Stimulated activated CD4-positive, alpha-beta T cell treated with anti-CD3 and anti-CD28 coated beads, Interleukin-12 subunit alpha, Interleukin-12 subunit beta, amount 100 ng/mL, for 4 hours (primary cell): ENCODE measurements at regions not wholly inside any gene's neighbourhood (a gene's known extent, or its start where the extent isn't known, plus 50 kb on each side); places are given as distances from the start of the nearest gene placed in this dataset.
"Not testable (repeated sequence)": the region's sequence is repeated elsewhere in the genome, so short reads cannot be mapped to it uniquely, and the experiment has no call there.

Source experiments
- DNase-seq: peaks from one replicate; pipeline ENCODE4 v3.0.0-alpha.2; 2020

DNA sequence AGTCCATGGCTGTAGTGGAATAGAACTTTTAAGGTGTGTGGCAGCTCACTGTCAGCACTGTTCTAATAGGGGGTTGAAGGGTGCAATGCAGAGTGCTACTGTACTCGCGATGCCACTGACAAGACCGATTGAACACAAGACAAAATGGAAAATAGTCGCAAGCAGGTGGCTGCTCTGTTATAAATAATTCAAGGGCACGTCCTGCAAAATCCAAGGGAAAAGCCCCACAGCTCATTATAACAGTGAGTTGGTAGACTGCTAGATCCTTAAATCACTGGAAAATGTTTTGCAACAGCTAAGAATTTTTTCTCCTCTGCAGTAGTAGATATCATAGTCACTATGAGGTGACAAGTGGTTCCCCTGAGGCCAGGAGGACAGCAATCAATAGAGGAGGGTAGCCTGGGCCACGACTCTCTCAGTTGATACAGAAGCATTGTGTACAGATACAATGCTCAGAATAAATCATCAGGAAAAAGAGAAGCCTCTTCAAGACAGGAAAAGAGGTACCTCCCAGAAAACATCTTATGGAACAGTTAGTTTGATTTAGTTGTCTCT is 926.3 kb downstream of the TLE4 start:
- no peak for DNase-seq

DNA sequence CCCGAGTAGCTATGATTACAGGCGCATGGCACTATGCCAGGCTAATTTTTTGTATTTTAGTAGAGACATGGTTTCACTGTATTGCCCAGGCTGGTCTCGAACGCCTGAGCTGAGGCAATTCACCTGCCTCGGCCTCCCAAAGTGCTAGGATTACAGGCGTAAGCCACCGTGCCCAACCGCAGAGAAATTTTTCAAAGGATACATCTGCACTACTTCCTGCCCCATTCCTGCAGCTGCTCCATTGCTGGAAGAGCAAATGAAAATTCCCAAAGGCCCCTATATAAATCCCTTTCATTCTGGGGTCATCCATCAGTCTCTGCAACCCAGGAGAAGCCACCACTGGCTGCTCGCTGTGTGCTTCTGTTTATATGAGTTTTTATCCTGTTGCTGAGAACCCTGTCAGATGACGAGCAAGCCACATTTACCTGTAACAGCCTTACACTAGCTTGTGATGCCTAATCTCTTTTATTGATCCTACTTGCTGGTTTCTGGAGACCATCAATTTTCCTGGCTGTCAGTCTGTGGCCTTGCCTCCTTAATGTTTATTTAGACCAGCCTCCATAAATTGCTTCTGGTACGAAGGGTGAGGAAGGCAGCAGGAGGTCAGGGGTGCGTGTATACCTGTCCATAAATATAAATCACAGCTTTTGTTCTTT is 925.3 kb downstream of the TLE4 start:
- no peak for DNase-seq

DNA sequence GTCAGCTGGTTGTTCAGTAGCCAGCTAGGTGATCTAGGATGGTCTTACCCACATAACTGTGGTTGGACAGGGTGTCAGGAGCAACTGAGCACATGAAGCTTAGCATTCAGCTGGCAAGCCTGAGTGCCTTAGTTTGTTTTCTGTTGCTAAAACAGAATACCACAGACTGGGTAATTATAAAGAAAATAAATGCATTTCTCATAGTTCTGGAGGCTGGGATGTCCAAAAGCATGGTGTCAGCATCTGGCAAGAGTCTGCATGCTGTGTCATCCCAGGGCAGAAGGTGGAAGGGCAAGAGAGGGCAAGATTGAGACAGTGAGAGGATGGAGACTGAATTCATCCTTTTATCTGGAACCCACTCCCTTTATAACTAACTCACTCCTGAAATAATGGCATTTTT is 921.5 kb downstream of the TLE4 start:
- DNase-seq: no peak

DNA sequence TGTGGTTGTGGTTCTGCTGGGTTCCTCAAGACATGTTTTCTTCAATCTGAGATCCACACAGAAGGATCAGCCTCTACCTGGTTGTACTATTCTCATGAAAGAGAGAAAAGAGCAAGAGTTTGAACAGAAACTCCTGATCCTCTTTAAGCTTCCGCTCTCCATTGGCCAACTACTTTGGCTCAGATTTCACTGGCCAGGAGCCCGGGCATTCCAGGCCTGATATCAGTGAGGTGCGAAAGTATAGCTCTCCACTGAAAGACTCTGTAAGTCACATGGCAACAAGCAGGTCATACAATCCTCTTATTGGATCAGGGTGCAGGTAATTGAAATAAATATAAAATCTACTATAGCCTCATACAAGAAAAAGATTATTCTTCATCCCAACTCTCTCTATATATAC is 920.5 kb downstream of the TLE4 start:
- DNase-seq: no peak

DNA sequence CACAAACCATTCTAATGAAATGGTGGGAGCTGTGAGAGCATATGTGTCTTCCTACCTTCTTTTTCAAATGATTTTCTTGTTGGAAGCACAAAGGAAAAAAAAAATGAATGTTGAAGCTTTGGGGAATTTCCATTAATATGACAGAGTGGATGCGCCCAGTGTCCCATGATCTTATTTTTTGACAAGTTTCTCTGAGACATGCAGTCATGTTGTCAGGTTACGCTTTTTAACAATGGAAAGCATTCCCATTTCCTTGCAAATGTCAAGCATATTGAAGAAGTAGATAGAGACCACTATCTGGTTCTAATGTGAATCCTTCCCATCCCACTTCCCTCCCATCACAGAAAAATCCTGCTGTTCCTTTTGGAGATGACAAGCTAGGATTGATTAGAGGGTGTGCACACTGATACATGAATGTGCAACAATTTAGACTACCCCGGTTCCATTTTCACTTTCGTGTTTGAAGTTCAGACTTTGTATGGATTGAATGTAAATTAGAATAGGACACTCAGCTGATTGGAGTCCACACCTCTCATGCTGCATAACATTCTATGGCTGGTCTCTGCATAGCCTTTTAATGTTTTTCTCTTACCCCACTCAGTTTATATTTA is 919.4 kb downstream of the TLE4 start:
- no peak for DNase-seq

DNA sequence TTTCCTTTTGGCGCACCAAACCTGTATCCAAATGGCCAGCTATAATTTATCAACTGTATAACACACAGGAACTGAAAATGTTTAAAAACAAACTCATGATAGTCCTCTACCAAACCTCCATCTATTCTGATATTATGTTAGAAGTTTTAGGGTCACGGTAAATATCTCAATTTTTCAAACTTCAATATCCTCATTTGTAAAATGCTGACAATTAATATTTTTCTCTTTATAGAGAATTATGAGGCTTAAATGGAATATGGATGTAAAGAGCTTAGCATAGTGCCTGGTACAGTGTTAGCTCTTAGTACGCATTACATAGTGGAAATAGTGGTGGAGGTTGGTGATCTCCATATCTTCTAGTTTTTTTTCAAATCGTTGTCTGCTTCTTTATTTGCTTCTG is 917.6 kb downstream of the TLE4 start:
- DNase-seq: no peak

DNA sequence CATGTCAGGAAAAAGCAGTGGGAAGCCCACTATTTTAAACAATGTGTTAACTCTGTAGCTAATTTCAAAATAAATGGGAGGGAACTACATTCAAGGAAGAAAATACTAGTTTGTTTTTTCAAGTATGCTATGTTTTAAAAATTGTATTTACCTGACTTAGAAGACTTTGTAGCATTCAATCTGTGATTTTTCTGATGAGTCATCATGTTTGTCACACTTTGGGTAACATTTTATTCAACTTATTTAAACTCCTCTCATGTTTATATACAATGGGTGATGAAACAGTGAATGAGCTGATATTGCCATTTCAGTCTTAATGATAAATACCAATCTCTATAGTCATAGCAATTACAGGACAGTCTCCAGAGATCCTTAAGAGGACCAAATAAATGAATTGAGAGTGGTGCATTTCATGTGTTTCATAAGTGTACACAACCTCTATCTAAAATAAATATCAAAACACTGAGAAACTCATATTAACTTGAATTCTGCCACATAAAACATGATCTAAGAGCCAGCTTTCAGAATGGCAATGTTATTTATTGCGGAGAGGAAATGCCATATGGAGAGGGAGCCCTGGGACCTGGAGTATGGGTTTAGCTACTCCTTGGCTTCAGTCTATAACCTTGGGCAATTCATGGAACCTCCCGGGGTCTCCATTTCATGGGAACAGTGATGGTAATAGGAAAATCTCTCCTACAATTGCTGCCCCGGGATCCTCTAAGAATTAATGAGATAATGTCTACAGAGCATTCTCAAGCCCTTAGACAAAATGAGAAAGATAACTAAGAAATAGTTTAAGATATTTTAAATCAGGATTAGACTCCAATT is 913.9 kb downstream of the TLE4 start:
- DNase-seq: no peak

DNA sequence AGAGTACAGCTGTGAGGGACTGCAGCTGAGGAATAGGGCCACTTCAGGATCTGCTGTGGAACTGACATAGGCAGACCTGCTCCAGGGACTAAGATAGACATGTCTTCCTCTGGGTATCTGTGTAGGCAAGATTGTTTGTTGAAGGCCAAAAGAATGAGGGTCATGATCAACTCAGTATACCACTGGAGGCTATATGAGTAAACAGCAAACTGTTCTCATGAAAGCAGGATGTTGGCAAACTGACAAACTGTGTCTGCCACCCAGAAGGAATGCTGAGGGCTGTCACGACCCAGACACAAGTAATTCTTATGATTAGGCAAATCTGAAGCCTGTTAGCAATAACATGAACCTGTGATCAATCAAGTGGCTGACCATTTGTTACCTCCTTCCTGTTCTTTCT is 910.5 kb downstream of the TLE4 start:
- DNase-seq: not testable (repeated sequence)

DNA sequence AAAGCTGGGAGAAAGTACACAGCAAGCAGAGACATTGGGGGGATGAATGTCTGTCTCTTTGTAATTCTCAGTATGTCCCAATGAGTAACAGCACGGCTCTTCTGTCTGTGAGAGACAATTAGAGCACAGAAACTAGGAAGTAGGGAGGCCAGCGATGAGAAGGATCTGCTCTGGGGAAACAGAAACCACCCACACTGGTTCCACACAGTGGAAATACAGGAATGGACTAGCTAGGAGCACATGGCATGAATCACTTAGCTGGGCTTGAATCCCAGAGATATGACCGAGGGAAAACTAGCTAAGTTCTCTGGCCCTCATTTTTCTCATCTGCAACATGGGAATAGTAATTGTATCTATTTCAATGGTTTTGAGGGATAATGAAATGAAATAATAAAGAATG is 895.9 kb downstream of the TLE4 start:
- no peak for DNase-seq

DNA sequence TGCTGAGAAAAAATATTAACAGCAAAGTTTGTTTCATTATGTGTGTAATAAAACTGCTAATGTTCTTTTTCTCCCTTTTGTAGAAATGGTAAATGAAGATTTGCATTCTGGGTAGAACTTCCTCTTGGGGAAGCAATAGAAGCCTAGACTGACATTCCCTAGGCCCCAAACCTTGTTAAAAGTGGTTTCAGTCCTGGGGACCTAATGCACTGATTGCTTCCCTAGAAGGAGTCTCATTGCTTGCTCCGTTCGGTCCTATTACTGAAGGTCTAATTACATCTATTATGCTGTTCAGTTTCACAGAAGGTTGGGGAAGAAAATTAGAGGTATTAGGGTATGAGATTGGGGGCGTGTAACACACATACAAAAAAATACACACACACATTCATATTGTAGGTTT is 893.8 kb downstream of the TLE4 start:
- no peak for DNase-seq

DNA sequence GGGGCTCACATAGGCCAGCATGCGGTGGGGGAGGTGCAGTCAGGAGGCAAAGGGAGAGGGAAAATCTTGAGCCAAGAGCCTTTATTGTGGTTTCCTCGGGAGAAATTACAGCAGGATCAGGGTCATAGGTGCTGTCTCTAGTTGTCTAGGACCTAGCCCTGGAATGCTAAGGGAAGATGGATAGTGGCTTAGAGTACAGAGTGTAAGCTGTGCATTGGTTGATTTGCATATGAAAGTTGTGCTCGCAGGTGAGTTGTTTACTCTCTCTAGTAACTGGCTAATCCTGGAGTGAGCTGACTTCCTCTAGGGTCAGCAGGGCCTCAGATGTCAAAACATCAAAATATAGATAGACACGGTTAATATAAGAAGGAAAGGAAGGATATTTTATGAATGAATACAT is 877.7 kb downstream of the TLE4 start:
- no peak for DNase-seq

DNA sequence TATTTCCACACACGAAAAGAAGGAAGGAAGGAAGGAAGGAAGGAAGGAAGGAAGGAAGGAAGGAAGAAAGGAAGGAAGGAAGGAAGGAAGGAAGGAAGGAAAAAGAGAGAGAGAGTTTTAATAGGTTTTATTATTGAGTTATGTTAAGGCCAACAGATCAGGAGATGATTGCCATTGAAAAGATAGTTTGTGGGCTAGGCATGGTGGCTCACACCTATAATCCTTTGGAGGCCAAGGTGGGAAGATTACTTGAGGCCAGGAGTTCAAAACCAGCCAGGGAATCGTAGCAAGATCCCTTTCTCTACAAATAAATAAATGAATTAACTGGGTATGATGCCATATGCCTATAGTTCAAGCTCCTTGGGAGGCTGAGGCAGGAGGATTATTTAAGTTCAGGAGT is 877.2 kb downstream of the TLE4 start:
- no peak for DNase-seq

DNA sequence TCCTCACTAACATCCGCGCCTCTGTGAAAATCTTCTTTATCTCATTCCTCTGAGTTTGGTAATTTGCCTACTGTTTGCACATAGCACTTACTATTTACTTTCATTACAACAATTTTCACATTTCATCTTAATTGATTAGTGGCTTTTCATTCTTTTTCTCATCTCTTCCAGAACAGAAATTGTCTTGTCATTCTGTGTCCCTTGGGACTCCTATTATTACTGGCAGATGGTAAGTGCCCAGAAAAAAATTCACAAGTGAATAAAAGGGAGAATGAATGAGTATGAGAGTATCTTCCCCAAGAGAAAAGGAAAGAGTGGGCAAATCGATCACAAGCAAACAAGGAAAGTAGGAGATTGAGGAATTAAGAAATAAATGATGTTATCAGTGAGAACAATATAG is 876.1 kb downstream of the TLE4 start:
- no peak for DNase-seq

DNA sequence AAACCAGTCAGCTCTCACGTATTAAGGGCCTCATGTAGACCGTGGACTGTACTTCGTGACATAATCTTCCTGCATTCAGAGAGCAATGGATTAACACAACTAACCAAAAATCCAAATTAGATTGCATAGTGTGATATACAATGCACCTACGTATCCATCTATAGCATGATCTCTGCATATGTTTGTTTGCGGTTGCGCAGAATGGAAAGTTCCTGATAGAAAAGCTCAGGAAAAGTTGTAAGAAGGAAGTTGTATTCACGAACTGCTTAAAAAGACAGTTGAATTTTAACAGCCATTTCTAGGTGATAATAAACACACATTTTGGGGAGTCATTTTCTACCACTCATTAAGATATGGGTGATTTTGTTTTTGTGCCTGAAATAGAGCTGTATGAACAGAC is 869.0 kb downstream of the TLE4 start:
- no peak for DNase-seq

DNA sequence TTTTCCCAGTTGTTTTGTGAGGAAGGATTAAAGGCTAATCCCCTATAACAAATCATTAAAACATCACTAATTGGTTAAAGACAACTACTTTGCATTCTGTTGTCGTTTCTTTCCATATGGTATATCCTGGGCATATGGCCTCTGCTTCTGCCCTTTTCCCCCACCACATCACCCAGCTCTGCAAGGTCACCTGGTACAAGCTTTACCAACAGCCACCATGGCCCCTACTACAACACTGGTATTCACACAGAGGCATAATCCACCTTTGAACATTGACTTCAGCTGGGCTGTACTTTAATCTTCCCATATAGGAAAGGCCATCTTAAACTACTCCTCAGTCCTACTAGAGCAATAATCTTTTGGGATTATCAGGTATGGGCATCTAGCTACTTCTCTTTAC is 866.1 kb downstream of the TLE4 start:
- DNase-seq: no peak

DNA sequence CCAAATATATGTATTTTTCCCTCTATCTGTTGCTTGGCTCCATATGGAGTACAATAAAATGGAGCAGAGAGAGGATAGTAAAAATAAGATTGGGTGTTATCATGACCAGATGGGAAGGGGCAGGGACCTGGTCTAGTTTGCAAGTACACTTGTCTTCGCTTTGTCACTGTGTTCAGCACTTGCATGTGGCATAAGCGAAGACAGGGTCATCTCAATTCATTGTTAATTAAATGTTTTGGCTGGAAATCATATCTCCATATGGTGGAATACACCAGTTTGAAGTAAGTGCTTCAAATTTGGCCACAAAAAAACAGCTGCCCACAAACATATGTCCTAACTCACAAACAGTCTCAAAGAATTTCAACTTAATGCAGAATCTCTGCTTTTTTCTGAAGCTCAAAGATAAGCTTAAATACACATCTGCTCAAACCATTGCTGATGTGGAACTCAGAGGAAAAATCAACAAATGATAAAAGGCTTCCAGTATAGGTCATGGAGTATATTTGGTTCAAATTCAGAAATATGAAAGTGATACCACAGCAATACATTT is 865.4 kb downstream of the TLE4 start:
- no peak for DNase-seq

DNA sequence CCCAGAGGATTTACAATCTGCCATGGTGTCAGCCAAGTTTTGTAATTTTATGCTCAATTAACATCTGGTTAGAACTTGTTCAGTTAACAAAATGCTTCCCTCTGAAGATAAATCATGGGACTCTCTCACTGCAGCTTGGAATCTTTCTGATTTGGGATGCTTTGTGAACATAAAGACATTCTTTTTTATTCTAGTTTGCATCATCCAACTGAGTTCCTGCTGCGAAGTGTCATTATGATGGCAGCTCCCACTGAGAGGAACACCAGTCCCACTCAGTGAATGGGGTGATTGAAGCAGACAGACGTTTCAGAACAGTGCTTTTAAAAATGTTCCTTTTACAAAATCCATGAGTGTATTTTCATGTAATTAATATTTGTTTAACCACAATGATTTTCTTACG is 863.8 kb downstream of the TLE4 start:
- no peak for DNase-seq

DNA sequence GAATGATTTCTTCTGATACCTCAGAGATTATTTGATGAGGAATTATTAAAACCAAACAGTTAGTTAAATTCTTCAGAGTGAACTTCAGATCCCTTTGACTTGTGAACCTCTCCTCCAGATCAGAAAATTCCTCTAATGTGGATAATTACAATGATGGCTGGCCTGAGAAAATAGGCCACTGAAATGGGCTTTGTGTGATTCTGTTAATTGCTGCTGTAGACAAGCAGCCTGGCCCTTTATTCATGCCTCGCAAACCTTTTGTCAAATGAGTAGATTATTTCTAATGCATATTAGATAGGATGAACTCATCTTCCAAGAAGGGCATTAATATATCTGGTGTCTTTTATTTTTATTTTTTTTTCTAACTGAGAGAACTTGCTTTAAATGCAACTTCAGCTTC is 855.2 kb downstream of the TLE4 start:
- no peak for DNase-seq

DNA sequence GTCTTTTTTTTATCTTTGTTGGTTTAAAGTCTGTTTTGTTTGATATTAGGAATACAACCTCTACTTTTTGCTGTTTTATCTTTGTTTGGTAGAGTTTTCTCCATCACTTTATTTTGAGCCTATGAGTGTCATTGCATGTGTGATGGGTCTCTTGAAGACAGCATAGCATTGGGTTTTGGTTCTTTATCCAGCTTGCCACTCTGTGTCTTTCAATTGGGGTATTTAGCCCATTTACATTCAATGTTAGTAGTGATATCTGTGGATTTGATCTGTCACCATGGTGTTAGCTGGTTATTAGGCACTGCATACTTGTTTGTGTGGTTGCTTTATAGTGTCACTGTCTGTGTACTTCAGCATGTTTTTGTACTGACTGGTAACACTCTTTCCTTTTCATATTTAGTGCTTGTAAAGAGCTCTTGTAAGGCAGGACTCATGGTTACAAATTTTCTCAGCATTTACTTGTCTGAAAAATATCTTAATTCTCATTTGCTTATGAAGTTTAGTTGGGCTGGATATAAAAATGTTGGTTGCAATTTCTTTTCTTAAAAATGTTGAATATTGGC is 845.5 kb downstream of the TLE4 start:
- DNase-seq: no peak

DNA sequence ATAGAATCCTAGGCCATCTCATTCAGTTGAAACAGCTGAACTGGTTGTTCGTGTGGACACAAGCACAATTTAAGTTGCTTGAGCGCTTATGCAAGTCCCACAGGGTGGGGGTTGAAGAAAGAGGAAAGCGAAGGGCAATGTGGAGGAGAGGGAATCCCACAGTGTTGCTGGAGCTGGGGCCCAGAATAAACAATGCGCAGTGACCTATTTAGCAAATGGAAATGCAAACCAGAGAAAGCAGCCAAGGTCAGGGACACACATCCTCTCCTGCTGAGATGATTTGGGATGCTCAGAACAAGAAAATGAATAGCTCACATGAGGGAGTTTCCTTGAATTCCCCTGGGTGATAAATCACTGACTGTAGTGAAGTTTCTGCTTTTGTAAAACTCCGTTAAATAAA is 838.3 kb downstream of the TLE4 start:
- no peak for DNase-seq

DNA sequence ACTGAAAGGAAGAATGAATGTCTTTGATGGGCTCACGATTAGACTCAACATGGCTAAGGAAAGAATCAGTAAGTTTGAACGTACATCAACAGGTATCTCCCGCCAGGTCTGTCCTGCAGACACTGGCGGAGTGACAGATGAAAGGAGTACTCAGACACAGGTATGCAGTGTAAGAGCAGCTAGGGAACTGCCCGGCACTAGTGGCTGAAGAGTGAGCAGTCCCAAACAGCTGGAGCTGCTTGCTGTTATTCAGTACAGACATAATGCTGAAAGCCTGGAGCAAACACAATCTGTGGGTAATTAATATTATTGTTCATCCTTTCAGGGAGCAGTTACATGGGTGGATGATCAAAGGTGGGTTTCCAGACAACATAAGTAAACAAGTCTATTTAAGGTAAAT is 835.5 kb downstream of the TLE4 start:
- DNase-seq: no peak

DNA sequence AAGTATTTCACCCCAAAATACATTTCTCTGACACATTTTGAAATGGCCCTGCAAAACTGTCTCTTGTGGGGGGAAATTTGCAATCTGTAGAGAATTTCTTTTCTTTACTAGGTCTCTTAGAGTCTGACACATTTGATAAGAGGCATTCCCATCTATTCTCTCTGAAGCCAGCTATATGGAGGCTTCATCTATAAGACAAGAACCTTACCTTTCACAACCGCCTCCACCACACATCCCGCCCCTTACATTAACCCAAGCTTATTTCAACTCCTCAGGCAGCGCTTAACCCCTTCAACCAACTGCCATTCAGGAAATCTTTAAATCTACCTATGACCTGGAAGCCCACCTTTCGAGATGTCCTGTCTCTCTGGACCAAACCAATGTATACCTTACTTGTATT is 829.5 kb downstream of the TLE4 start:
- no peak for DNase-seq

DNA sequence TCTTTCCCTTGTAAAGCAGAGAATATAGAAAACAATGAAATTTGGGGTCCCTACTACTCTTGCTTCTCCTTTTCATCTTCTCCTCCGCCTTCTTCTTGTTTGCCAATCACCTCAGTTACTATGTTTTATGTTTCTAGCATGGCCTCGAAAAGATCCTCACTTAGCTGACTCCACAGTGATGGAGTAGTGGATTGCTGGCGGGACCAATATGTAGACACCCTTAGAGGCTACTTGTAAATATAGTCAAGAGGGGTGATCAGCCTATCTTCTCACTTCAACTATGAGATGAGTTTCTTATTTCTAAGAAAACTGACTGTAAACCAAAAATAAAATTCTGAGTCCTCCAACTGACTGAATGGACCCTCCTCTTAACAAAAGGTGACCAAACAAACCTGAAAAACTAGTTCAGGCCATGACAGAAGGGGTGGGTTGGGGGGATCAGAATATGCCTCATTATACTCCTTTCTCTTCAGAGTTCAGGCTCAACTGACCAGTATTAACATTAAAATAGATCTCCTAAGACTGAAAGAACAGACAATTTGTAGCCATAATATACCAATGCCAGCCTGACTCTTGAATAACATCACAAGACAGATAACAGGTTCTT is 829.0 kb downstream of the TLE4 start:
- DNase-seq: no peak
